ENCODE measurements at regions not wholly inside any gene's neighbourhood (a gene's known extent, or its start where the extent isn't known, plus 50 kb on each side); places are given as distances from the start of the nearest gene placed in this dataset.

DNA sequence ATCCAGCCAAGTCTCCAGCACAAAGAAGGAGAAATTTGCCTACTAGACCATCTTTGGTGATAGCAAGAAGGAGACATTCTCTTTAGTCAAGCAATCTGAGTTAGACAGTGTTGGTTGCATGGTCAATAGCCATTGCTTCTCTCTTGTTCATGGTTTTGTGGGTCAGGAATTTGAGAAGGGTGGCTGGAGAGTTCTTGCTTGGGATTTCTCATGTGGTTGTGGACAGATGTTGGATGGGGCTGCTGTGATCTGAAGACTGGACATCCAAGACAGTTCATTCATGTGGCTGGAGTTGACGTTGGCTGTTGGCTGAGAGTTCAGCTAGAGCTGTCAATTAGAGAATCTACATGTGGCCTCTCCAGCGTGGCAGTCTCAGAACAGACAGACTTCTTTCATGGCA, 322.3 kb upstream of the PRDM1 start:
- TF ChIP-seq YY1 (IDR thresholded peaks at IDR 0.05) (no peak), REST (IDR thresholded peaks at IDR 0.05) (no peak), CTCF (IDR thresholded peaks at IDR 0.05; ENCODE audit: low read depth, low read length, missing input control) (no peak), RAD21 (IDR thresholded peaks at IDR 0.05) (no peak), EGR1 (IDR thresholded peaks at IDR 0.05; ENCODE audit: low read depth in 2 of 2) (no peak), GABPA (IDR thresholded peaks at IDR 0.05 in 1 of 2, conservative IDR thresholded peaks at IDR 0.05 in 1 of 2) (no peak)
